ENCODE measurements at regions not wholly inside any gene's neighbourhood (a gene's known extent, or its start where the extent isn't known, plus 50 kb on each side); places are given as distances from the start of the nearest gene placed in this dataset.
"Not testable (repeated sequence)": the region's sequence is repeated elsewhere in the genome, so short reads cannot be mapped to it uniquely, and the experiment has no call there.

- DNase-seq (ENCODE audit: low read depth in 2 of 2): no peak
Measured at GRCh38 chr5:37962389-37962788, 122.5 kb upstream of the GDNF start.

- no peak for DNase-seq (ENCODE audit: low read depth in 2 of 2)
Measured at GRCh38 chr5:37957218-37957617, 117.4 kb upstream of the GDNF start.

GRCh38 chr5:37955748-37956147 is 115.9 kb upstream of the GDNF start:
- DNase-seq (ENCODE audit: low read depth in 2 of 2): no peak

- DNase-seq (ENCODE audit: low read depth in 2 of 2): no peak
Measured at GRCh38 chr5:37954561-37954960, 114.7 kb upstream of the GDNF start.

GRCh38 chr5:37951946-37952721 is 112.3 kb upstream of the GDNF start:
- no peak for DNase-seq (ENCODE audit: low read depth in 2 of 2)

- DNase-seq (ENCODE audit: low read depth in 2 of 2): no peak
Measured at GRCh38 chr5:37950436-37950835, 110.6 kb upstream of the GDNF start.

GRCh38 chr5:37945446-37945845 is 105.6 kb upstream of the GDNF start:
- DNase-seq (ENCODE audit: low read depth in 2 of 2): no peak

- DNase-seq (ENCODE audit: low read depth in 2 of 2): not testable (repeated sequence)
Measured at GRCh38 chr5:37943136-37943535, 103.3 kb upstream of the GDNF start.

- no peak for DNase-seq (ENCODE audit: low read depth in 2 of 2)
Measured at GRCh38 chr5:37940931-37941623, 101.2 kb upstream of the GDNF start.

- DNase-seq (ENCODE audit: low read depth in 2 of 2): no peak
Measured at GRCh38 chr5:37938861-37939260, 99.0 kb upstream of the GDNF start.

GRCh38 chr5:37938076-37938852 is 98.4 kb upstream of the GDNF start:
- DNase-seq (ENCODE audit: low read depth in 2 of 2): no peak

- no peak for DNase-seq (ENCODE audit: low read depth in 2 of 2)
Measured at GRCh38 chr5:37936091-37936490, 96.2 kb upstream of the GDNF start.

GRCh38 chr5:37933576-37933975 is 93.7 kb upstream of the GDNF start:
- DNase-seq (ENCODE audit: low read depth in 2 of 2): no peak

GRCh38 chr5:37932450-37932849 is 92.6 kb upstream of the GDNF start:
- DNase-seq (ENCODE audit: low read depth in 2 of 2): no peak

GRCh38 chr5:37931541-37931940 is 91.7 kb upstream of the GDNF start:
- DNase-seq (ENCODE audit: low read depth in 2 of 2): no peak

GRCh38 chr5:37930350-37930749 is 90.5 kb upstream of the GDNF start:
- DNase-seq (ENCODE audit: low read depth in 2 of 2): no peak

GRCh38 chr5:37929791-37930190 is 90.0 kb upstream of the GDNF start:
- DNase-seq (ENCODE audit: low read depth in 2 of 2): no peak

- not testable (repeated sequence) for DNase-seq (ENCODE audit: low read depth in 2 of 2)
Measured at GRCh38 chr5:37927753-37928152, 87.9 kb upstream of the GDNF start.

GRCh38 chr5:37926732-37927131 is 86.9 kb upstream of the GDNF start:
- DNase-seq (ENCODE audit: low read depth in 2 of 2): no peak

- no peak for DNase-seq (ENCODE audit: low read depth in 2 of 2)
Measured at GRCh38 chr5:37921452-37921851, 81.6 kb upstream of the GDNF start.

- DNase-seq (ENCODE audit: low read depth in 2 of 2): no peak
Measured at GRCh38 chr5:37918424-37918823, 78.6 kb upstream of the GDNF start.

- DNase-seq (ENCODE audit: low read depth in 2 of 2): no peak
Measured at GRCh38 chr5:37916525-37916924, 76.7 kb upstream of the GDNF start.

All from stimulated activated CD8-positive, alpha-beta memory T cell treated with anti-CD3 and anti-CD28 coated beads, Interleukin-2, amount 100 ng/mL, for 48 hours (primary cell).